IMR-90 (cell line): ENCODE measurements at regions not wholly inside any gene's neighbourhood (a gene's known extent, or its start where the extent isn't known, plus 50 kb on each side); places are given as distances from the start of the nearest gene placed in this dataset.

Experiments
- ATAC-seq: fragments of 200-7000 bp; cut with Tn5 transposase; 2 replicates; pipeline ENCODE4 v1.9.1; 2020; ENCODE audit warnings: low read depth, mild to moderate bottlenecking, moderate library complexity
- BruUV-seq: library from RNA; stranded (reverse); fragments of 400-500 nt; replicated peaks from 2 replicates; lab custom pipeline; 2021; lab: Mats Ljungman, UMichigan
- CTCF ChIA-PET: fragments of 300-600 bp; formaldehyde crosslinking; extraction: SDS; loops from one replicate; lab custom pipeline; 2021; ENCODE audit warnings: antibody characterized with exemption; lab: Yijun Ruan, JAX
- POLR2A ChIA-PET: fragments of 300-600 bp; sonication (Branson Sonifier 250); formaldehyde crosslinking; loops from one replicate; lab custom pipeline; 2022; ENCODE audit warnings: antibody characterized with exemption; ENCODE audit not compliant: unreplicated experiment; lab: Charles Lee
- DNase-seq: peaks from one replicate; pipeline ENCODE4 v3.0.0; 2013
- H2AFZ ChIP-seq: replicated peaks from 2 replicates; pipeline ENCODE3; 2013; ENCODE audit warnings: low read length, mild to moderate bottlenecking; ENCODE audit not compliant: poor library complexity
- H2AK5ac ChIP-seq: 2 replicates; pipeline ENCODE4 v1.6.1; 2013; ENCODE audit warnings: low read depth, low read length, inconsistent platforms
- H2AK9ac ChIP-seq: replicated peaks from 2 replicates; pipeline ENCODE3; 2013; ENCODE audit warnings: mild to moderate bottlenecking, low read depth, low read length, moderate library complexity; ENCODE audit not compliant: poor library complexity
- H2BK120ac ChIP-seq: 2 replicates; pipeline ENCODE4 v1.6.1; 2013; ENCODE audit warnings: low read depth, low read length, inconsistent platforms
- H2BK15ac ChIP-seq: 3 replicates; pipeline ENCODE4 v1.6.1; 2013; ENCODE audit warnings: low read depth, low read length, inconsistent platforms
- H2BK20ac ChIP-seq: 2 replicates; pipeline ENCODE4 v1.6.1; 2013; ENCODE audit warnings: low read depth, mild to moderate bottlenecking, inconsistent platforms, low read length, moderate library complexity
- H2BK5ac ChIP-seq: 2 replicates; pipeline ENCODE4 v1.6.1; 2013; ENCODE audit warnings: mild to moderate bottlenecking, low read depth, low read length, inconsistent platforms; ENCODE audit not compliant: poor library complexity, severe bottlenecking
- H3K14ac ChIP-seq: replicated peaks from 2 replicates; pipeline ENCODE4 v1.6.1; 2013; ENCODE audit warnings: low read depth, low read length, inconsistent platforms
- H3K18ac ChIP-seq: 2 replicates; pipeline ENCODE4 v1.6.1; 2013; ENCODE audit warnings: low read depth, low read length, control low read depth
- H3K23ac ChIP-seq: 2 replicates; pipeline ENCODE4 v1.6.1; 2013; ENCODE audit warnings: low read depth, low read length, inconsistent platforms
- H3K27ac ChIP-seq: 2 replicates; pipeline ENCODE4 v1.5.1; 2013; ENCODE audit warnings: mild to moderate bottlenecking, control low read depth, low read length; ENCODE audit not compliant: insufficient read depth
- H3K27me3 ChIP-seq: 2 replicates; pipeline ENCODE4 v1.6.1; 2013; ENCODE audit warnings: low read length; ENCODE audit not compliant: control insufficient read depth, insufficient read depth
- H3K36me3 ChIP-seq: 2 replicates; pipeline ENCODE4 v1.6.1; 2013; ENCODE audit warnings: low read length, mixed read lengths; ENCODE audit not compliant: control insufficient read depth, insufficient read depth
- H3K4ac ChIP-seq: 2 replicates; pipeline ENCODE4 v1.6.1; 2013; ENCODE audit warnings: low read depth, low read length, inconsistent platforms
- H3K4me1 ChIP-seq: 2 replicates; pipeline ENCODE4 v1.6.1; 2013; ENCODE audit warnings: low read length, mixed read lengths; ENCODE audit not compliant: control insufficient read depth, insufficient read depth
- H3K4me2 ChIP-seq: 2 replicates; pipeline ENCODE4 v1.6.1; 2013; ENCODE audit warnings: low read depth, mild to moderate bottlenecking, control low read depth, low read length, moderate library complexity
- H3K4me3 ChIP-seq: 2 replicates; pipeline ENCODE4 v1.5.1; 2013; ENCODE audit warnings: low read depth, mild to moderate bottlenecking, control low read depth, low read length, moderate library complexity; ENCODE audit not compliant: insufficient read depth
- H3K56ac ChIP-seq: 2 replicates; pipeline ENCODE4 v1.6.1; 2013; ENCODE audit warnings: low read length, inconsistent platforms; ENCODE audit not compliant: insufficient read depth; ENCODE audit errors: extremely low read depth
- H3K79me1 ChIP-seq, 2 experiments: 2 replicates each; pipeline ENCODE4 v1.6.1; 2013; ENCODE audit warnings: low read length in 2 of 2, inconsistent platforms in 1 of 2, low read depth in 1 of 2
- H3K9ac ChIP-seq: 2 replicates; pipeline ENCODE4 v1.6.1; 2013; ENCODE audit warnings: low read depth, low read length, control low read depth
- H3K9me1 ChIP-seq: 2 replicates; pipeline ENCODE4 v1.6.1; 2013; ENCODE audit warnings: low read length, inconsistent platforms; ENCODE audit not compliant: insufficient read depth
- H3K9me3 ChIP-seq: 2 replicates; pipeline ENCODE4 v1.6.1; 2013; ENCODE audit warnings: low read length; ENCODE audit not compliant: control insufficient read depth, insufficient read depth
- H4K20me1 ChIP-seq: 2 replicates; pipeline ENCODE4 v1.6.1; 2013; ENCODE audit warnings: low read length, inconsistent platforms; ENCODE audit not compliant: insufficient read depth
- H4K5ac ChIP-seq: 2 replicates; pipeline ENCODE4 v1.6.1; 2013; ENCODE audit warnings: mild to moderate bottlenecking, low read depth, low read length, control low read depth
- H4K8ac ChIP-seq, 2 experiments: 2 replicates each; pipeline ENCODE4 v1.6.1; 2013; ENCODE audit warnings: low read depth in 2 of 2, low read length in 2 of 2, control low read depth in 1 of 2, inconsistent platforms in 1 of 2
- H4K91ac ChIP-seq: 2 replicates; pipeline ENCODE4 v1.6.1; 2013; ENCODE audit warnings: low read depth, low read length, inconsistent platforms; ENCODE audit not compliant: insufficient read depth
- CEBPB ChIP-seq: IDR thresholded peaks from 2 replicates; pipeline ENCODE4 v1.6.1; 2012; ENCODE audit warnings: low read depth, low read length, improper control_type of control experiment
- CHD1 ChIP-seq: IDR thresholded peaks from 2 replicates; pipeline ENCODE4 v1.6.1; 2012; ENCODE audit warnings: low read depth, low read length, improper control_type of control experiment
- CTCF ChIP-seq: conservative IDR thresholded peaks from 2 replicates; pipeline ENCODE4 v1.5.1; 2012; ENCODE audit warnings: mild to moderate bottlenecking, low read depth, low read length, improper control_type of control experiment
- MAFK ChIP-seq: IDR thresholded peaks from 2 replicates; pipeline ENCODE4 v1.6.1; 2012; ENCODE audit warnings: low read depth, low read length, improper control_type of control experiment
- MAZ ChIP-seq: IDR thresholded peaks from 2 replicates; pipeline ENCODE4 v1.6.1; 2012; ENCODE audit warnings: low read depth, mild to moderate bottlenecking, low read length, improper control_type of control experiment, moderate library complexity, borderline replicate concordance
- POLR2A ChIP-seq: IDR thresholded peaks from 2 replicates; pipeline ENCODE4 v1.6.1; 2012; ENCODE audit warnings: mild to moderate bottlenecking, low read depth, low read length
- RFX5 ChIP-seq: IDR thresholded peaks from 2 replicates; pipeline ENCODE4 v1.8.0; 2012; ENCODE audit warnings: low read depth, mild to moderate bottlenecking, low read length, moderate library complexity
- WGBS, 2 experiments: methylation state at CpG; one replicate each; pipeline versions ENCODE4 v1.1.5 to v1.1.7; 2013; ENCODE audit warnings: missing lambda C conversion rate in 2 of 2; ENCODE audit not compliant: insufficient read length in 1 of 2; ENCODE audit errors: extremely low coverage in 2 of 2; 5-methylcytosine and 5-hydroxymethylcytosine counted together
- dilution Hi-C: fragments of 300-500 bp; cut with HindIII; formaldehyde crosslinking; loops from one replicate; pipeline ENCODE4 v1.14.3; 2018; ENCODE audit warnings: low sequenced_read_pairs; ENCODE audit not compliant: unreplicated experiment
- in situ Hi-C: fragments of 300-500 bp; cut with MboI; formaldehyde crosslinking; loops from 3 replicates; pipeline ENCODE4 v1.14.3; 2019; ENCODE audit warnings: low sequenced_read_pairs, inconsistent platforms, mixed read lengths
- intact Hi-C: fragments of 100-400 bp; cut with micrococcal nuclease; formaldehyde crosslinking; loops from 2 replicates; pipeline ENCODE4 v1.10.0; 2022
- TF ChIP-seq, protein P1 (sequence below): fragments of 150-350 bp; IDR thresholded peaks from 2 replicates; pipeline ENCODE4 v1.6.1; 2016; ENCODE audit warnings: low read depth, mild to moderate bottlenecking, low read length, moderate library complexity, borderline replicate concordance

- CTCF ChIA-PET = no interaction called here
- WGBS, 2 experiments = no CpG with 5 or more reads among the region's 1 CpG
- no peaks in the 10 kb centered on the region for H3K4me1 ChIP-seq
- in situ Hi-C loops (no loop called here), intact Hi-C loops (no loop called here), dilution Hi-C loops (no loop called here)
- no peaks in the 10 kb centered on the region for H3K9me3 ChIP-seq
- no peaks in the 10 kb centered on the region for H3K79me1 ChIP-seq
- H3K14ac ChIP-seq = no peak overlapping the region
- no peak overlapping the region for H3K56ac ChIP-seq
- H3K23ac ChIP-seq = no peak overlapping the region
- no peak overlapping the region for H3K27ac ChIP-seq
- no peaks in the 10 kb centered on the region for H3K27me3 ChIP-seq
- H4K91ac ChIP-seq = no peak overlapping the region
- H3K4me3 ChIP-seq = no peak overlapping the region
- ATAC-seq = peak; percentile 40
- H2AFZ ChIP-seq = no peak overlapping the region
- no peak overlapping the region for H2BK5ac ChIP-seq
- POLR2A ChIA-PET = no interaction called here
- no peaks in the 10 kb centered on the region for H3K36me3 ChIP-seq
- no peak overlapping the region for H2BK20ac ChIP-seq
- H2BK120ac ChIP-seq = no peak overlapping the region
- no peak overlapping the region for H4K8ac ChIP-seq
- H3K4ac ChIP-seq = no peak overlapping the region
- H2AK5ac ChIP-seq = no peak overlapping the region
- H3K4me2 ChIP-seq = no peak overlapping the region
- no peaks in the 10 kb centered on the region for H3K9me1 ChIP-seq
- H2BK15ac ChIP-seq = no peak overlapping the region
- TF ChIP-seq CEBPB (no peak), CHD1 (no peak), POLR2A (no peak), RFX5 (no peak), MAZ (no peak), MAFK (peak; percentile 73), CTCF (no peak)
- TF ChIP-seq, protein P1, sequence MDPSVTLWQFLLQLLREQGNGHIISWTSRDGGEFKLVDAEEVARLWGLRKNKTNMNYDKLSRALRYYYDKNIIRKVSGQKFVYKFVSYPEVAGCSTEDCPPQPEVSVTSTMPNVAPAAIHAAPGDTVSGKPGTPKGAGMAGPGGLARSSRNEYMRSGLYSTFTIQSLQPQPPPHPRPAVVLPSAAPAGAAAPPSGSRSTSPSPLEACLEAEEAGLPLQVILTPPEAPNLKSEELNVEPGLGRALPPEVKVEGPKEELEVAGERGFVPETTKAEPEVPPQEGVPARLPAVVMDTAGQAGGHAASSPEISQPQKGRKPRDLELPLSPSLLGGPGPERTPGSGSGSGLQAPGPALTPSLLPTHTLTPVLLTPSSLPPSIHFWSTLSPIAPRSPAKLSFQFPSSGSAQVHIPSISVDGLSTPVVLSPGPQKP = no peak
- no peak overlapping the region for H3K9ac ChIP-seq
- no TSS peak for BruUV-seq
- H4K5ac ChIP-seq = no peak overlapping the region
- H4K20me1 ChIP-seq = no peaks in the 10 kb centered on the region
- no peak overlapping the region for H3K18ac ChIP-seq
- no peak overlapping the region for H2AK9ac ChIP-seq
- no peak for DNase-seq
These were observed 233.6 kb upstream of the SEMA3E start for GRCh38 chr7:83882551-83882950.
